ENCODE measurements at regions not wholly inside any gene's neighbourhood (a gene's known extent, or its start where the extent isn't known, plus 50 kb on each side); places are given as distances from the start of the nearest gene placed in this dataset.

DNA sequence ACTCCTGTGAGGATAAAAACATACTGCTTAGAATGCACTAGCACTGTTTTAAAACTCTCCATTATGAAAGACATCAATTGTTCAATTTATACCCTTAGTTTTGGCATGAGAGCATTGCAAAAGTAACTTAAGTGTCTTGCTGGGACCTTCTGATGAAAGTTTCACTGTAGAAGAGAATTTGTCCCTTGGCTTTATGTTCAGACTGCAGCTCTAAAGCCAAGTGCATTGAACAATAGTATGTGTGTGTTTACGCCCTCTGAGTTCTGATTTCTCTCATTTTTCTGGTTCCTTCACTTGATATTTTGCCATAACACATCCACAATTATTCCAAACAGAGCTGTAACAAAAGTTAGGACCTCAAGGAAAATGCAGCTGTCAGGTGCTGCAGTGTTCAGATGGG lies 474.6 kb downstream of the DISC1 start:
- TF ChIP-seq, protein P1, sequence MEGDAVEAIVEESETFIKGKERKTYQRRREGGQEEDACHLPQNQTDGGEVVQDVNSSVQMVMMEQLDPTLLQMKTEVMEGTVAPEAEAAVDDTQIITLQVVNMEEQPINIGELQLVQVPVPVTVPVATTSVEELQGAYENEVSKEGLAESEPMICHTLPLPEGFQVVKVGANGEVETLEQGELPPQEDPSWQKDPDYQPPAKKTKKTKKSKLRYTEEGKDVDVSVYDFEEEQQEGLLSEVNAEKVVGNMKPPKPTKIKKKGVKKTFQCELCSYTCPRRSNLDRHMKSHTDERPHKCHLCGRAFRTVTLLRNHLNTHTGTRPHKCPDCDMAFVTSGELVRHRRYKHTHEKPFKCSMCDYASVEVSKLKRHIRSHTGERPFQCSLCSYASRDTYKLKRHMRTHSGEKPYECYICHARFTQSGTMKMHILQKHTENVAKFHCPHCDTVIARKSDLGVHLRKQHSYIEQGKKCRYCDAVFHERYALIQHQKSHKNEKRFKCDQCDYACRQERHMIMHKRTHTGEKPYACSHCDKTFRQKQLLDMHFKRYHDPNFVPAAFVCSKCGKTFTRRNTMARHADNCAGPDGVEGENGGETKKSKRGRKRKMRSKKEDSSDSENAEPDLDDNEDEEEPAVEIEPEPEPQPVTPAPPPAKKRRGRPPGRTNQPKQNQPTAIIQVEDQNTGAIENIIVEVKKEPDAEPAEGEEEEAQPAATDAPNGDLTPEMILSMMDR (optimal IDR thresholded peaks at IDR 0.05 in 1 of 3, IDR thresholded peaks at IDR 0.05 in 1 of 3, conservative IDR thresholded peaks at IDR 0.05 in 1 of 3; ENCODE audit: extremely low read depth in 1 of 3, insufficient read depth in 2 of 3, low read length in 3 of 3), result no peak
- no peak for TF ChIP-seq EZH2 (IDR thresholded peaks at IDR 0.05; ENCODE audit: low read length)

Measured in keratinocyte (primary cell).